Astrocyte of the cerebellum (primary cell): ENCODE measurements at regions not wholly inside any gene's neighbourhood (a gene's known extent, or its start where the extent isn't known, plus 50 kb on each side); places are given as distances from the start of the nearest gene placed in this dataset.

Experiments
- DNase-seq: peaks from one replicate; pipeline ENCODE4 v3.0.0-alpha.2; 2011; ENCODE audit warnings: low read depth
- H3K4me3 ChIP-seq: 2 replicates; pipeline ENCODE4 v1.5.1; 2011; ENCODE audit warnings: mild to moderate bottlenecking, low read depth, low read length, moderate library complexity
- CTCF ChIP-seq: IDR thresholded peaks from 2 replicates; pipeline ENCODE4 v1.5.1; 2012; ENCODE audit warnings: low read length, low read depth, moderate library complexity, mild to moderate bottlenecking; ENCODE audit errors: missing control alignments
- in situ Hi-C: cut with HindIII; loops from 2 replicates; pipeline ENCODE4 v1.10.0; 2017; ENCODE audit warnings: low sequenced_read_pairs

GRCh38 chr1:5577255-5578040 is 414.8 kb downstream of the NPHP4 start:
- DNase-seq = no peak
- no peak for TF ChIP-seq CTCF
- in situ Hi-C loops = no loop called here
- H3K4me3 ChIP-seq = no peak overlapping the region

GRCh38 chr1:5576673-5577065 is 415.6 kb downstream of the NPHP4 start:
- DNase-seq = no peak
- no peak for TF ChIP-seq CTCF
- no peak overlapping the region for H3K4me3 ChIP-seq
- in situ Hi-C loops = no loop called here

GRCh38 chr1:5576011-5576672 is 416.1 kb downstream of the NPHP4 start:
- H3K4me3 ChIP-seq = no peak overlapping the region
- in situ Hi-C loops = no loop called here
- TF ChIP-seq CTCF = no peak
- DNase-seq = no peak

GRCh38 chr1:5575396-5575940 is 416.8 kb downstream of the NPHP4 start:
- no peak for TF ChIP-seq CTCF

GRCh38 chr1:5574641-5575040 is 417.6 kb downstream of the NPHP4 start:
- DNase-seq = no peak
- in situ Hi-C loops = no loop called here
- no peak overlapping the region for H3K4me3 ChIP-seq
- no peak for TF ChIP-seq CTCF

More at GRCh38 chr1:5575396-5575940, 416.8 kb downstream of the NPHP4 start:
- no peak for DNase-seq
- H3K4me3 ChIP-seq = no peak overlapping the region
- in situ Hi-C loops = no loop called here

- in situ Hi-C loops = no loop called here
- no peak for TF ChIP-seq CTCF
- no peak overlapping the region for H3K4me3 ChIP-seq
- DNase-seq = no peak
Observed at GRCh38 chr1:5572794-5573193, 419.4 kb downstream of the NPHP4 start.
